Panc1 (cell line): ENCODE measurements at regions not wholly inside any gene's neighbourhood (a gene's known extent, or its start where the extent isn't known, plus 50 kb on each side); places are given as distances from the start of the nearest gene placed in this dataset.

Experiments
- ATAC-seq: fragments of 200-7000 bp; cut with Tn5 transposase; 2 replicates; pipeline ENCODE4 v1.9.1; 2020; ENCODE audit warnings: mild to moderate bottlenecking, moderate library complexity
- BruUV-seq: library from RNA; stranded (reverse); fragments of 400-500 nt; replicated peaks from 2 replicates; lab custom pipeline; 2021; lab: Mats Ljungman, UMichigan
- CTCF ChIA-PET: fragments of 300-600 bp; sonication (Branson Sonifier 250); formaldehyde crosslinking; loops from one replicate; lab custom pipeline; 2022; ENCODE audit warnings: antibody characterized with exemption; lab: Charles Lee
- POLR2A ChIA-PET: fragments of 300-600 bp; sonication (Branson Sonifier 250); formaldehyde crosslinking; loops from one replicate; lab custom pipeline; 2022; ENCODE audit warnings: antibody characterized with exemption; lab: Charles Lee
- DNase-seq: peaks from one replicate; pipeline ENCODE4 v3.0.0-alpha.2; 2010; ENCODE audit warnings: low read depth, low spot score
- H3K27ac ChIP-seq: 2 replicates; pipeline ENCODE4 v1.5.1; 2011; ENCODE audit warnings: mild to moderate bottlenecking, low read length, inconsistent platforms
- H3K27me3 ChIP-seq: fragments of 200-500 bp; sonication (Bioruptor generic); 2 replicates; pipeline ENCODE4 v1.6.0; 2014; ENCODE audit warnings: low read length, inconsistent platforms; ENCODE audit not compliant: control insufficient read depth, insufficient read depth
- H3K36me3 ChIP-seq: fragments of 200-500 bp; sonication (Bioruptor generic); 2 replicates; pipeline ENCODE4 v1.5.1; 2014; ENCODE audit warnings: inconsistent platforms, mild to moderate bottlenecking, low read length, moderate library complexity; ENCODE audit not compliant: control insufficient read depth, insufficient read depth
- H3K4me1 ChIP-seq: 2 replicates; pipeline ENCODE4 v1.5.1; 2011; ENCODE audit warnings: inconsistent platforms, mild to moderate bottlenecking, low read length, moderate library complexity; ENCODE audit not compliant: control insufficient read depth, insufficient read depth
- H3K4me3 ChIP-seq, 2 experiments: 2 replicates each; pipeline ENCODE4 v1.5.1; 2011 to 2012; ENCODE audit warnings: low read depth in 2 of 2, low read length in 2 of 2, mild to moderate bottlenecking in 2 of 2, inconsistent platforms in 1 of 2, moderate library complexity in 1 of 2
- H3K9me3 ChIP-seq: fragments of 200-500 bp; sonication (Bioruptor generic); 2 replicates; pipeline ENCODE4 v1.5.1; 2014; ENCODE audit warnings: low read depth, mild to moderate bottlenecking, inconsistent platforms, low read length, moderate library complexity; ENCODE audit not compliant: control insufficient read depth, insufficient read depth
- POLR2AphosphoS5 ChIP-seq: IDR thresholded peaks from 2 replicates; pipeline ENCODE4 v1.6.1; 2012; ENCODE audit warnings: mild to moderate bottlenecking, low read depth, low read length, moderate library complexity
- SIN3A ChIP-seq: IDR thresholded peaks from 2 replicates; pipeline ENCODE4 v1.6.1; 2012; ENCODE audit warnings: low read depth, mild to moderate bottlenecking, low read length, moderate library complexity, borderline replicate concordance; ENCODE audit not compliant: insufficient read depth
- TCF7L2 ChIP-seq: IDR thresholded peaks from 2 replicates; pipeline ENCODE4 v1.6.1; 2011; ENCODE audit warnings: mild to moderate bottlenecking, low read depth, low read length, inconsistent platforms
- in situ Hi-C: cut with HindIII; loops from 2 replicates; pipeline ENCODE4 v1.10.0; 2016; ENCODE audit warnings: low sequenced_read_pairs, low pct_unique_long_range_greater_than_20kb
- intact Hi-C: fragments of 100-400 bp; cut with micrococcal nuclease; formaldehyde crosslinking; loops from one replicate; pipeline ENCODE4 v1.10.0; 2022; ENCODE audit not compliant: unreplicated experiment
- TF ChIP-seq, protein P1 (sequence below), 2 experiments: IDR thresholded peaks; 2 replicates each; pipeline ENCODE4 v1.6.1; 2011 to 2012; ENCODE audit warnings: low read depth in 2 of 2, control low read depth in 1 of 2, low read length in 1 of 2, mild to moderate bottlenecking in 1 of 2, moderate library complexity in 1 of 2; ENCODE audit not compliant: insufficient read depth in 1 of 2
- TF ChIP-seq, protein P2 (sequence below): fragments of 450-650 bp; IDR thresholded peaks from 2 replicates; pipeline ENCODE4 v1.5.1; 2017; ENCODE audit warnings: mild to moderate bottlenecking

GRCh38 chr14:65962952-65963351 is 523.2 kb upstream of the CCDC196 start:
- BruUV-seq = no TSS peak
- in situ Hi-C loops = no loop called here
- Histone ChIP-seq H3K4me1 (no peaks in the 10 kb centered on the region), H3K9me3 (no peaks in the 10 kb centered on the region), H3K27me3 (peaks cover 2% of the 10 kb centered on the region; the same call in 1 of the 2 replicates), H3K36me3 (no peaks in the 10 kb centered on the region), H3K4me3 (no peak overlapping the region), H3K27ac (no peak overlapping the region)
- ATAC-seq (no peak), DNase-seq (no peak)
- CTCF ChIA-PET = no interaction called here
- POLR2A ChIA-PET = no interaction called here
- TF ChIP-seq, protein P1, sequence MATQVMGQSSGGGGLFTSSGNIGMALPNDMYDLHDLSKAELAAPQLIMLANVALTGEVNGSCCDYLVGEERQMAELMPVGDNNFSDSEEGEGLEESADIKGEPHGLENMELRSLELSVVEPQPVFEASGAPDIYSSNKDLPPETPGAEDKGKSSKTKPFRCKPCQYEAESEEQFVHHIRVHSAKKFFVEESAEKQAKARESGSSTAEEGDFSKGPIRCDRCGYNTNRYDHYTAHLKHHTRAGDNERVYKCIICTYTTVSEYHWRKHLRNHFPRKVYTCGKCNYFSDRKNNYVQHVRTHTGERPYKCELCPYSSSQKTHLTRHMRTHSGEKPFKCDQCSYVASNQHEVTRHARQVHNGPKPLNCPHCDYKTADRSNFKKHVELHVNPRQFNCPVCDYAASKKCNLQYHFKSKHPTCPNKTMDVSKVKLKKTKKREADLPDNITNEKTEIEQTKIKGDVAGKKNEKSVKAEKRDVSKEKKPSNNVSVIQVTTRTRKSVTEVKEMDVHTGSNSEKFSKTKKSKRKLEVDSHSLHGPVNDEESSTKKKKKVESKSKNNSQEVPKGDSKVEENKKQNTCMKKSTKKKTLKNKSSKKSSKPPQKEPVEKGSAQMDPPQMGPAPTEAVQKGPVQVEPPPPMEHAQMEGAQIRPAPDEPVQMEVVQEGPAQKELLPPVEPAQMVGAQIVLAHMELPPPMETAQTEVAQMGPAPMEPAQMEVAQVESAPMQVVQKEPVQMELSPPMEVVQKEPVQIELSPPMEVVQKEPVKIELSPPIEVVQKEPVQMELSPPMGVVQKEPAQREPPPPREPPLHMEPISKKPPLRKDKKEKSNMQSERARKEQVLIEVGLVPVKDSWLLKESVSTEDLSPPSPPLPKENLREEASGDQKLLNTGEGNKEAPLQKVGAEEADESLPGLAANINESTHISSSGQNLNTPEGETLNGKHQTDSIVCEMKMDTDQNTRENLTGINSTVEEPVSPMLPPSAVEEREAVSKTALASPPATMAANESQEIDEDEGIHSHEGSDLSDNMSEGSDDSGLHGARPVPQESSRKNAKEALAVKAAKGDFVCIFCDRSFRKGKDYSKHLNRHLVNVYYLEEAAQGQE (IDR thresholded peaks at IDR 0.05; ENCODE audit: insufficient read depth in 1 of 2, low read depth in 2 of 2, low read length in 1 of 2) = no peak
- intact Hi-C loops = no loop called here

- no peaks in the 10 kb centered on the region for H3K9me3 ChIP-seq
- intact Hi-C loops (no loop called here), in situ Hi-C loops (no loop called here)
- no peaks in the 10 kb centered on the region for H3K36me3 ChIP-seq
- POLR2A ChIA-PET = no interaction called here
- CTCF ChIA-PET = no interaction called here
- peaks cover 2% of the 10 kb centered on the region; the same call in 1 of the 2 replicates for H3K27me3 ChIP-seq
- no peak overlapping the region for H3K27ac ChIP-seq
- no peaks in the 10 kb centered on the region for H3K4me1 ChIP-seq
- BruUV-seq = no TSS peak
- no peak overlapping the region for H3K4me3 ChIP-seq
- DNase-seq (no peak), ATAC-seq (no peak)
- TF ChIP-seq TCF7L2 (no peak), POLR2AphosphoS5 (no peak)
- TF ChIP-seq, protein P1 (IDR thresholded peaks at IDR 0.05; ENCODE audit: insufficient read depth in 1 of 2, low read depth in 2 of 2, low read length in 1 of 2) = no peak
These were observed 521.8 kb upstream of the CCDC196 start for GRCh38 chr14:65964366-65964765.

GRCh38 chr14:65966188-65966587 is 520.0 kb upstream of the CCDC196 start:
- ATAC-seq (no peak), DNase-seq (no peak)
- Histone ChIP-seq H3K4me1 (no peaks in the 10 kb centered on the region), H3K9me3 (no peaks in the 10 kb centered on the region), H3K4me3 (no peak overlapping the region), H3K27me3 (peaks cover 2% of the 10 kb centered on the region; the same call in 1 of the 2 replicates), H3K36me3 (no peaks in the 10 kb centered on the region), H3K27ac (no peak overlapping the region)
- intact Hi-C loops (no loop called here), in situ Hi-C loops (no loop called here)
- ChIA-PET CTCF (no interaction called here), POLR2A (no interaction called here)
- no TSS peak for BruUV-seq
- TF ChIP-seq, protein P1 (IDR thresholded peaks at IDR 0.05; ENCODE audit: insufficient read depth in 1 of 2, low read depth in 2 of 2, low read length in 1 of 2) = no peak
- TF ChIP-seq TCF7L2 = no peak
- TF ChIP-seq, protein P2, sequence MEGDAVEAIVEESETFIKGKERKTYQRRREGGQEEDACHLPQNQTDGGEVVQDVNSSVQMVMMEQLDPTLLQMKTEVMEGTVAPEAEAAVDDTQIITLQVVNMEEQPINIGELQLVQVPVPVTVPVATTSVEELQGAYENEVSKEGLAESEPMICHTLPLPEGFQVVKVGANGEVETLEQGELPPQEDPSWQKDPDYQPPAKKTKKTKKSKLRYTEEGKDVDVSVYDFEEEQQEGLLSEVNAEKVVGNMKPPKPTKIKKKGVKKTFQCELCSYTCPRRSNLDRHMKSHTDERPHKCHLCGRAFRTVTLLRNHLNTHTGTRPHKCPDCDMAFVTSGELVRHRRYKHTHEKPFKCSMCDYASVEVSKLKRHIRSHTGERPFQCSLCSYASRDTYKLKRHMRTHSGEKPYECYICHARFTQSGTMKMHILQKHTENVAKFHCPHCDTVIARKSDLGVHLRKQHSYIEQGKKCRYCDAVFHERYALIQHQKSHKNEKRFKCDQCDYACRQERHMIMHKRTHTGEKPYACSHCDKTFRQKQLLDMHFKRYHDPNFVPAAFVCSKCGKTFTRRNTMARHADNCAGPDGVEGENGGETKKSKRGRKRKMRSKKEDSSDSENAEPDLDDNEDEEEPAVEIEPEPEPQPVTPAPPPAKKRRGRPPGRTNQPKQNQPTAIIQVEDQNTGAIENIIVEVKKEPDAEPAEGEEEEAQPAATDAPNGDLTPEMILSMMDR = no peak
- no peak for TF ChIP-seq POLR2AphosphoS5
- no peak for TF ChIP-seq SIN3A
